ENCODE measurements at regions not wholly inside any gene's neighbourhood (a gene's known extent, or its start where the extent isn't known, plus 50 kb on each side); places are given as distances from the start of the nearest gene placed in this dataset.

DNA sequence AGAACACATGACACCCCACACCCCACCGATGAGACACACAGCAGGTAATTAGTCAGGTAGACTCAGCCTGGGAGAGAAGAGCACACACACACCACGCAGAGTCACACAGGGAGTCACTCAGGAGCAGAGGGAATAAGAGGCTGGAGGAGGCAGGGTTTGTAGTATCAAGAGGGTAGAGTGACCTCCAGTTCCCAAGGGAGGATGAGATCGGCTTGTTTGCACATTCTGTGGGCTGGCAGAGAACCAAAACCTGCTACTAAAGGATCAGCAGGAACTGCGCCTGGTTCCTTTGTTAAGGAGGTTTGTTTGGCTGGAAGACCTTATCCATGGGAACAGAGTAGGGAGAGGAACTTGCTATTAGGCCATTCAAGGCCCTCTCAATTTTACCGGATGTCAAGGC, 281.4 kb upstream of the SLCO3A1 start:
- no peaks in the 10 kb centered on the region for H4K20me1 ChIP-seq (ENCODE audit: insufficient read depth, low read length)
- no peaks in the 10 kb centered on the region for H3K9me3 ChIP-seq (ENCODE audit: low read depth, low read length)
- no peak for DNase-seq (ENCODE audit: insufficient read length, low spot score, missing footprints)
- H2AFZ ChIP-seq (ENCODE audit: low read length), result no peak overlapping the region
- no peaks in the 10 kb centered on the region for H3K36me3 ChIP-seq (ENCODE audit: insufficient read depth, low read length)
- H3K4me1 ChIP-seq (ENCODE audit: insufficient read depth, low read length), result no peaks in the 10 kb centered on the region
- peaks cover 12% of the 10 kb centered on the region for H3K27me3 ChIP-seq (ENCODE audit: insufficient read depth, low read length)
- H3K4me2 ChIP-seq (ENCODE audit: insufficient read depth, low read length), result no peak overlapping the region
- no peak overlapping the region for H3K27ac ChIP-seq (ENCODE audit: low read depth, low read length)
- H3K4me3 ChIP-seq (ENCODE audit: insufficient read depth, low read length), result no peak overlapping the region
- H3K79me2 ChIP-seq (ENCODE audit: insufficient read depth, low read length), result no peaks in the 10 kb centered on the region
- TF ChIP-seq, protein P1, sequence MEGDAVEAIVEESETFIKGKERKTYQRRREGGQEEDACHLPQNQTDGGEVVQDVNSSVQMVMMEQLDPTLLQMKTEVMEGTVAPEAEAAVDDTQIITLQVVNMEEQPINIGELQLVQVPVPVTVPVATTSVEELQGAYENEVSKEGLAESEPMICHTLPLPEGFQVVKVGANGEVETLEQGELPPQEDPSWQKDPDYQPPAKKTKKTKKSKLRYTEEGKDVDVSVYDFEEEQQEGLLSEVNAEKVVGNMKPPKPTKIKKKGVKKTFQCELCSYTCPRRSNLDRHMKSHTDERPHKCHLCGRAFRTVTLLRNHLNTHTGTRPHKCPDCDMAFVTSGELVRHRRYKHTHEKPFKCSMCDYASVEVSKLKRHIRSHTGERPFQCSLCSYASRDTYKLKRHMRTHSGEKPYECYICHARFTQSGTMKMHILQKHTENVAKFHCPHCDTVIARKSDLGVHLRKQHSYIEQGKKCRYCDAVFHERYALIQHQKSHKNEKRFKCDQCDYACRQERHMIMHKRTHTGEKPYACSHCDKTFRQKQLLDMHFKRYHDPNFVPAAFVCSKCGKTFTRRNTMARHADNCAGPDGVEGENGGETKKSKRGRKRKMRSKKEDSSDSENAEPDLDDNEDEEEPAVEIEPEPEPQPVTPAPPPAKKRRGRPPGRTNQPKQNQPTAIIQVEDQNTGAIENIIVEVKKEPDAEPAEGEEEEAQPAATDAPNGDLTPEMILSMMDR (IDR thresholded peaks at IDR 0.05; ENCODE audit: extremely low read depth, low read depth, low read length), result no peak

DNA sequence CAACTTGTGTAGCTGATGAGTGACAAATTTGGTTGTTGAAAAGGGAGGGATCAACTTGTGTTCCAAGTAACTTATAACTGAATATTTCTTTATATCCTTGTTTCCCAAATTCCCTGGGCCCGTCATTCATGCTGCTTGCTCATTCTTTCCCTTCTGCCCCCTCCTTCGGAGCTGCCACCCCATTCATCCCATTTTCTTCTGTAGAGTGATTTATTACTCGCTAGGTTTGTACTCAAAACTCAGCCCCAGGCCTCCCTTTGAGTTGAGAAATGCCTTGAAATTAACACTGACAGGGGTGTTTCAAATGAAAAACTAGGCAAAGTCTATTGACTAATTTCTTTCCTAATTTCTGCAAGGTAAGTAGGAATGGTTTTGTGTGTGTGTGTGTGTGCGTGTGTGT, 277.4 kb upstream of the SLCO3A1 start:
- H2AFZ ChIP-seq (ENCODE audit: low read length), result no peak overlapping the region
- H3K4me1 ChIP-seq (ENCODE audit: insufficient read depth, low read length), result no peaks in the 10 kb centered on the region
- no peaks in the 10 kb centered on the region for H3K36me3 ChIP-seq (ENCODE audit: insufficient read depth, low read length)
- no peak overlapping the region for H3K27ac ChIP-seq (ENCODE audit: low read depth, low read length)
- H3K27me3 ChIP-seq (ENCODE audit: insufficient read depth, low read length), result no peaks in the 10 kb centered on the region
- no peak overlapping the region for H3K4me3 ChIP-seq (ENCODE audit: insufficient read depth, low read length)
- H3K79me2 ChIP-seq (ENCODE audit: insufficient read depth, low read length), result no peaks in the 10 kb centered on the region
- DNase-seq (ENCODE audit: insufficient read length, low spot score, missing footprints), result no peak
- no peak overlapping the region for H3K4me2 ChIP-seq (ENCODE audit: insufficient read depth, low read length)
- TF ChIP-seq, protein P1 (IDR thresholded peaks at IDR 0.05; ENCODE audit: extremely low read depth, low read depth, low read length), result no peak
- H3K9me3 ChIP-seq (ENCODE audit: low read depth, low read length), result no peaks in the 10 kb centered on the region
- no peaks in the 10 kb centered on the region for H4K20me1 ChIP-seq (ENCODE audit: insufficient read depth, low read length)

DNA sequence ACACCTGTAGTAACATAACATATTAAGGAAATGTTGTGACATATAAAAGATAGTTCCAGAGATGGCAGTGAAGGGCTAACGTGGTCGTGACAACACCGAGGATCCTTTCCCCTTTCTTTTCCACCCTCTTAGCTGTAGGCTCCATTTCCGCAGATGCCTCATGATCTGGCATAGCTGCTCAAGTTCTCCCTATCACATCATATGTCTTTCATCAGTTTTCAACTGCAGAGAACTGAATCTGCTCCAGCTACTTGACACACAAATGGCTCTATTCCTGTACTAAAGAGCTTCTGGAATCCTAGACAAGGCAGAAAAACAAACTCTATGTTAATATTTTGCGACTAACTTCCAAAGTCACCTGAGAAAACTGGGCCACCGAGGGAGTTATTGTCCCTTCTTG, 275.0 kb upstream of the SLCO3A1 start:
- no peak overlapping the region for H3K4me2 ChIP-seq (ENCODE audit: insufficient read depth, low read length)
- no peaks in the 10 kb centered on the region for H4K20me1 ChIP-seq (ENCODE audit: insufficient read depth, low read length)
- no peak for DNase-seq (ENCODE audit: insufficient read length, low spot score, missing footprints)
- H3K4me3 ChIP-seq (ENCODE audit: insufficient read depth, low read length), result no peak overlapping the region
- H3K36me3 ChIP-seq (ENCODE audit: insufficient read depth, low read length), result no peaks in the 10 kb centered on the region
- no peaks in the 10 kb centered on the region for H3K9me3 ChIP-seq (ENCODE audit: low read depth, low read length)
- TF ChIP-seq, protein P1 (IDR thresholded peaks at IDR 0.05; ENCODE audit: extremely low read depth, low read depth, low read length), result no peak
- H3K27ac ChIP-seq (ENCODE audit: low read depth, low read length), result no peak overlapping the region
- H3K4me1 ChIP-seq (ENCODE audit: insufficient read depth, low read length), result no peaks in the 10 kb centered on the region
- no peaks in the 10 kb centered on the region for H3K27me3 ChIP-seq (ENCODE audit: insufficient read depth, low read length)
- no peak overlapping the region for H2AFZ ChIP-seq (ENCODE audit: low read length)
- no peaks in the 10 kb centered on the region for H3K79me2 ChIP-seq (ENCODE audit: insufficient read depth, low read length)

DNA sequence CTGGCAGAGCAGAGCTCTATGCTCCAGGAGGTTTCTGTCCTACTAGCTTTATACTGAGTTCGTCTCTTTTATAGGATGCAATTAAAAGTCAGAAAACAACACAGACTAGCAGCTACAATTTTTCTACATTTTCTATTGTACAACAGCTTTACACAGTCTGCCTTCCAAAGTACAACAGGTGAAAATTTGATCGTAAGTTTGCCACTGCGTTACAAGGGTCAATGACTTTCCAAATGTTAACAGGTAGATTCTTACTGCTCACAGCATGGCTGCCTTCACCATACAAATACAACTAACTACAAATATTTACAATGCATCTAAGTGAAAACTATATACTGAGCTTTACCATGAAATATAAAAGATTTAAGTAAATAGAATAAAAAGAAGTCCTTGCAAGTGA, 268.6 kb upstream of the SLCO3A1 start:
- Histone ChIP-seq H2AFZ (ENCODE audit: low read length) (no peak overlapping the region), H3K36me3 (ENCODE audit: insufficient read depth, low read length) (no peaks in the 10 kb centered on the region), H3K27me3 (ENCODE audit: insufficient read depth, low read length) (no peaks in the 10 kb centered on the region), H3K79me2 (ENCODE audit: insufficient read depth, low read length) (no peaks in the 10 kb centered on the region), H4K20me1 (ENCODE audit: insufficient read depth, low read length) (no peaks in the 10 kb centered on the region), H3K4me1 (ENCODE audit: insufficient read depth, low read length) (no peaks in the 10 kb centered on the region), H3K9me3 (ENCODE audit: low read depth, low read length) (no peaks in the 10 kb centered on the region), H3K4me2 (ENCODE audit: insufficient read depth, low read length) (no peak overlapping the region), H3K4me3 (ENCODE audit: insufficient read depth, low read length) (no peak overlapping the region), H3K27ac (ENCODE audit: low read depth, low read length) (no peak overlapping the region)
- TF ChIP-seq, protein P1 (IDR thresholded peaks at IDR 0.05; ENCODE audit: extremely low read depth, low read depth, low read length), result no peak
- no peak for DNase-seq (ENCODE audit: insufficient read length, low spot score, missing footprints)
